Upper lobe of left lung (tissue), 6 donors: ENCODE measurements at regions not wholly inside any gene's neighbourhood (a gene's known extent, or its start where the extent isn't known, plus 50 kb on each side); places are given as distances from the start of the nearest gene placed in this dataset.

Experiments
- ATAC-seq, 2 donors: fragments of 200-7000 bp; cut with Tn5 transposase; one replicate each; pipeline ENCODE4 v1.9.1; 2022; ENCODE audit warnings: mild to moderate bottlenecking in 2 of 2, moderate library complexity in 2 of 2; ENCODE audit not compliant: low FRiP score in 2 of 2
- DNase-seq, 2 donors: peaks; one replicate each; pipeline ENCODE4 v3.0.0-alpha.2; 2019 to 2020
- H3K27ac ChIP-seq, 4 donors: fragments of 200-600 bp; sonication (generic); one replicate each; pipeline ENCODE4 v1.5.1; 2016 to 2019
- H3K27me3 ChIP-seq, 4 donors: fragments of 200-600 bp; sonication (generic); one replicate each; pipeline ENCODE4 v1.5.1; 2017 to 2019
- H3K36me3 ChIP-seq, 4 donors: fragments of 200-600 bp; sonication (generic); one replicate each; pipeline ENCODE4 v1.5.1; 2016 to 2019
- H3K4me1 ChIP-seq, 4 donors: fragments of 200-600 bp; sonication (generic); one replicate each; pipeline ENCODE4 v1.5.1; 2018 to 2019
- H3K4me3 ChIP-seq, 4 donors: fragments of 200-600 bp; sonication (generic); one replicate each; pipeline ENCODE4 v1.5.1; 2017 to 2019; ENCODE audit warnings: mild to moderate bottlenecking in 2 of 4, moderate library complexity in 1 of 4
- H3K9me3 ChIP-seq, 4 donors: fragments of 200-600 bp; sonication (generic); one replicate each; pipeline ENCODE4 v1.5.1; 2018 to 2019
- CTCF ChIP-seq, 6 experiments: fragments of 450-650 bp in 4 of 6; fragments of 200-600 bp in 2 of 6; sonication (generic) in 2 of 6; IDR thresholded peaks; one replicate each; pipeline ENCODE4 v1.5.1; 2016 to 2019; ENCODE audit warnings: antibody characterized with exemption in 6 of 6
- EP300 ChIP-seq, 4 donors: sonication (generic); formaldehyde crosslinking; IDR thresholded peaks; one replicate each; pipeline ENCODE4 v1.5.1; 2017; ENCODE audit warnings: antibody characterized with exemption in 4 of 4, control low read depth in 2 of 4
- POLR2A ChIP-seq, 4 donors: fragments of 450-650 bp; IDR thresholded peaks; one replicate each; pipeline ENCODE4 v1.5.1; 2016 to 2017; ENCODE audit warnings: antibody characterized with exemption in 4 of 4, mild to moderate bottlenecking in 2 of 4
- POLR2AphosphoS5 ChIP-seq, 2 donors: sonication (generic); formaldehyde crosslinking; IDR thresholded peaks; one replicate each; pipeline ENCODE4 v1.5.1; 2017; ENCODE audit warnings: antibody characterized with exemption in 2 of 2
- WGBS, 2 donors: methylation state at CpG; one replicate each; pipeline ENCODE4 v1.1.5; 2017 to 2018; 5-methylcytosine and 5-hydroxymethylcytosine counted together
- donor health status: DM: no; HTN: no; CAD: no; lungs with moderate emphysema.
- donor health status: DM: no; HTN: yes; CAD: no; lungs with severe emphysema.

DNA sequence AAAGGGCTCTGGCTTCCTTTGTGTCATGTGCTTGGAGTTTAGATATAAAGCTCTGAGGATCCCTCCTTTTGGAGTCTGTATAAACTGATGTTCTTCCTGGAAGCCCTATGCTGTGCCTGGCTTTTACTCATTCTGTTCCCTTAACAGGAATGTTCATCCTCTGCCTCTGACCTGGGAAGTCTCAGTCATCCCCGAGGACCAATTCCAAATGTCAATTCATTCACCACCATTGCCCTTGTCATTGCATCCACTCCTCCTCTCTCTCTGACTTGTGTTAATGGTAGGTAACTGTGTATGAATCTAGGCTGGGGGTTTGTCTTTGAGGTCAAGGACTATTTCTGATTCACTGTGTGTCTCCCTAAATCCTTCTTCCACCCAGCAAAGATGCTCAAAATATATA lies 204.2 kb upstream of the CAMK1G start:
- Histone ChIP-seq H3K27ac (no peak overlapping the region), H3K4me3 (no peak overlapping the region), H3K4me1 (no peaks in the 10 kb centered on the region), H3K27me3 (no peaks in the 10 kb centered on the region), H3K36me3 (no peaks in the 10 kb centered on the region), H3K9me3 (no peaks in the 10 kb centered on the region)
- no peak for ATAC-seq
- TF ChIP-seq EP300 (IDR thresholded peaks at IDR 0.05) (no peak), CTCF (IDR thresholded peaks at IDR 0.05) (no peak), POLR2AphosphoS5 (IDR thresholded peaks at IDR 0.05) (no peak), POLR2A (IDR thresholded peaks at IDR 0.05) (no peak)
- no peak for DNase-seq
- 70 to 94% methylated on average over 1 of the region's 1 CpG for WGBS, 2 donors

GRCh38 chr1:209380420-209380819 lies 203.1 kb upstream of the CAMK1G start:
- TF ChIP-seq CTCF (IDR thresholded peaks at IDR 0.05) (no peak), POLR2A (IDR thresholded peaks at IDR 0.05) (no peak), EP300 (IDR thresholded peaks at IDR 0.05) (no peak), POLR2AphosphoS5 (IDR thresholded peaks at IDR 0.05) (no peak)
- no peak for ATAC-seq
- 72 to 89% methylated on average over 1 of the region's 1 CpG for WGBS, 2 donors

GRCh38 chr1:209382231-209383100 lies 201.0 kb upstream of the CAMK1G start:
- Histone ChIP-seq H3K4me3 (no peak overlapping the region), H3K4me1 (no peaks in the 10 kb centered on the region), H3K36me3 (no peaks in the 10 kb centered on the region), H3K27me3 (no peaks in the 10 kb centered on the region), H3K27ac (no peak overlapping the region), H3K9me3 (no peaks in the 10 kb centered on the region)
- TF ChIP-seq CTCF (IDR thresholded peaks at IDR 0.05) (no peak), POLR2A (IDR thresholded peaks at IDR 0.05) (no peak), EP300 (IDR thresholded peaks at IDR 0.05) (no peak), POLR2AphosphoS5 (IDR thresholded peaks at IDR 0.05) (no peak)
- DNase-seq (no peak), ATAC-seq (no peak)
- 41 to 51% methylated on average over 3 of the region's 3 CpGs for whole genome bisulfite sequencing, 2 donors

More at GRCh38 chr1:209380420-209380819, 203.1 kb upstream of the CAMK1G start:
- H3K36me3 ChIP-seq, result no peaks in the 10 kb centered on the region
- DNase-seq, result no peak
- no peaks in the 10 kb centered on the region for H3K9me3 ChIP-seq
- H3K27me3 ChIP-seq, result no peaks in the 10 kb centered on the region
- H3K4me1 ChIP-seq, result no peaks in the 10 kb centered on the region
- H3K27ac ChIP-seq, result no peak overlapping the region
- no peak overlapping the region for H3K4me3 ChIP-seq

DNA sequence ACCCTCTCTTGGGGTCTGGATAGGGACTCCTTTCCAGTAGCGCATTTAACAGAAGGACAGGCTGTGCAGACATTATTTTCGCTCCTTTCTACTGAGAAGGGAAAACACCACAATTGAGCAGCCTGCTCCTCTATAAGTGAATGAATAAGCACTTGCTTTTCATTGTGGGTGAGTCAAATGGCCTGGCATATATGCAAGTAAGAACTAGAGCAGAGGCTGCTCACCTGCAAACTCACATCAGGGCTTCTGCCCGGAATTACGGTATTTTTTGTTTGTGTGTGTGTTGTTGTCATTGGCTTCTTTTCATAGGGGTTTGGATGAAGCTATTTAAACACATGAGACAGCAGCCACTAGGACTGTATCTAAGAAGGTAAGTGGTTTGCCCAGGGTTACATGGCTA lies 200.1 kb upstream of the CAMK1G start:
- WGBS, 2 donors, result 80 to 86% methylated on average over 4 of the region's 4 CpGs
- Histone ChIP-seq H3K4me1 (no peaks in the 10 kb centered on the region), H3K27me3 (no peaks in the 10 kb centered on the region), H3K27ac (no peak overlapping the region), H3K36me3 (no peaks in the 10 kb centered on the region), H3K4me3 (no peak overlapping the region), H3K9me3 (no peaks in the 10 kb centered on the region)
- no peak for ATAC-seq
- no peak for DNase-seq
- TF ChIP-seq POLR2AphosphoS5 (IDR thresholded peaks at IDR 0.05) (no peak), POLR2A (IDR thresholded peaks at IDR 0.05) (no peak), CTCF (IDR thresholded peaks at IDR 0.05) (no peak), EP300 (IDR thresholded peaks at IDR 0.05) (no peak)
